Psoas muscle (tissue), 7 donors: ENCODE measurements at regions not wholly inside any gene's neighbourhood (a gene's known extent, or its start where the extent isn't known, plus 50 kb on each side); places are given as distances from the start of the nearest gene placed in this dataset.

Source experiments
- ATAC-seq, 4 donors: fragments of 200-7000 bp; cut with Tn5 transposase; one replicate each; pipeline ENCODE4 v1.9.1; 2020; ENCODE audit warnings: moderate library complexity in 3 of 4, mild to moderate bottlenecking in 2 of 4
- DNase-seq, 2 donors: peaks; one replicate each; pipeline ENCODE4 v3.0.0-alpha.2; 2020
- H3K27ac ChIP-seq: fragments of 200-600 bp; one replicate; pipeline ENCODE4 v1.8.0; 2022
- H3K27me3 ChIP-seq, 3 donors: fragments of 200-600 bp in 1 of 3; one replicate each; pipeline versions ENCODE4 v1.6.1 to v1.8.0; 2013 to 2022; ENCODE audit warnings: low read length in 2 of 3, mild to moderate bottlenecking in 2 of 3, moderate library complexity in 1 of 3; ENCODE audit not compliant: insufficient read depth in 3 of 3
- H3K36me3 ChIP-seq, 2 donors: fragments of 200-600 bp in 1 of 2; one replicate each; pipeline versions ENCODE4 v1.6.1 to v1.8.0; 2013 to 2022; ENCODE audit warnings: low read depth in 1 of 2, mild to moderate bottlenecking in 1 of 2, moderate library complexity in 1 of 2; ENCODE audit not compliant: insufficient read depth in 1 of 2
- H3K4me1 ChIP-seq: fragments of 200-600 bp; one replicate; pipeline ENCODE4 v1.8.0; 2022
- H3K4me3 ChIP-seq: fragments of 200-600 bp; one replicate; pipeline ENCODE4 v1.8.0; 2022; ENCODE audit warnings: mild to moderate bottlenecking
- H3K9me3 ChIP-seq: fragments of 200-600 bp; one replicate; pipeline ENCODE4 v1.8.0; 2022
- CTCF ChIP-seq: fragments of 200-600 bp; IDR thresholded peaks from one replicate; pipeline ENCODE4 v1.8.0; 2022; ENCODE audit warnings: antibody characterized with exemption
- WGBS, 3 donors: extraction: QIAGEN DNeasy Blood & Tissue Kit; methylation state at CpG; one replicate each; pipeline versions ENCODE4 v1.1.6 to v1.1.7; 2013; 5-methylcytosine and 5-hydroxymethylcytosine counted together
- intact Hi-C, 2 donors: fragments of 100-400 bp; cut with DNase I; formaldehyde crosslinking; loops; one replicate each; pipeline versions ENCODE4 v1.11.0 to v1.14.2; 2022
- donor health status: healthy with polysubstance abuse.
- donor health status: DM: no; HTN: no; CAD: no; lungs with moderate emphysema.
- donor health status: Bipolar disorder and iron deficiency.
- donor health status: healthy.
- donor health status: DM: yes; HTN: yes; CAD: no.
- donor health status: DM: no; HTN: no; CAD: no.
- donor health status: DM: yes; HTN: yes; CAD: no.

GRCh38 chr13:105545811-105546210 is 989.7 kb downstream of the EFNB2 start:
- intact Hi-C loops, result no loop called here
- ATAC-seq (no peak), DNase-seq (no peak)
- H3K9me3 ChIP-seq, result no peaks in the 10 kb centered on the region
- TF ChIP-seq CTCF, result no peak
- 37 to 67% (median 44%) methylated on average over 5 of the region's 5 CpGs for WGBS, 3 donors
- no peak overlapping the region for H3K27ac ChIP-seq
- no peaks in the 10 kb centered on the region for H3K36me3 ChIP-seq
- H3K27me3 ChIP-seq, result no peaks in the 10 kb centered on the region
- H3K4me3 ChIP-seq, result no peak overlapping the region
- H3K4me1 ChIP-seq, result no peaks in the 10 kb centered on the region

GRCh38 chr13:105543742-105544141 is 991.7 kb downstream of the EFNB2 start:
- Histone ChIP-seq H3K27ac (no peak overlapping the region), H3K36me3 (no peaks in the 10 kb centered on the region), H3K9me3 (no peaks in the 10 kb centered on the region), H3K4me1 (no peaks in the 10 kb centered on the region), H3K27me3 (no peaks in the 10 kb centered on the region), H3K4me3 (no peak overlapping the region)
- no peak for DNase-seq
- no peak for ATAC-seq
- no peak for TF ChIP-seq CTCF
- intact Hi-C loops, result no loop called here
- 66 to 76% (median 75%) methylated on average over 2 of the region's 2 CpGs for WGBS, 3 donors

DNA sequence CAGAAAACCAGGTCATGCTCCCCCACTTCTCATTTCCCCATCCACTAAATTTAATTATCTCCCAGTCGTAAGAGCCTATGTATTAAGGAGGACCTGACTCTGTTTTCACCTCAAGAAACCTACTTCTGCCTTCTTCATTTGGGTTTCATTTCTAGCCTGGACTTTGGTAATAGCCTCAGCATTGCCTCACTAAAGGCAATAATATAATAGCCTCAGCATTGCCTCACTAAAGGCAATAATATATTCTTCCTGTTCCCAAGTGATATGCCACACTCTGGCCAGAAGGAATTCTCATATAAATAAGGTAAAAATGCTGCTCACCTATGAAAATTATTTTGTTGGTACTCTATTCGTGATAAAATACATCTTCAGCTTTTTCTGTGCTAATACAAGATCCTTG is 993.9 kb downstream of the EFNB2 start:
- no peak for DNase-seq
- Histone ChIP-seq H3K9me3 (no peaks in the 10 kb centered on the region), H3K27me3 (no peaks in the 10 kb centered on the region), H3K4me1 (no peaks in the 10 kb centered on the region), H3K4me3 (no peak overlapping the region), H3K27ac (no peak overlapping the region), H3K36me3 (no peaks in the 10 kb centered on the region)
- TF ChIP-seq CTCF, result no peak
- 85 to 93% (median 89%) methylated on average over 2 of the region's 2 CpGs for WGBS, 3 donors
- ATAC-seq, result no peak
- intact Hi-C loops, result no loop called here

GRCh38 chr13:105538346-105538745 is 997.1 kb downstream of the EFNB2 start:
- ATAC-seq (no peak), DNase-seq (no peak)

More at GRCh38 chr13:105538346-105538745, 997.1 kb downstream of the EFNB2 start:
- intact Hi-C loops, result no loop called here
- H3K9me3 ChIP-seq, result no peaks in the 10 kb centered on the region
- H3K36me3 ChIP-seq, result no peaks in the 10 kb centered on the region
- no peak overlapping the region for H3K4me3 ChIP-seq
- WGBS, 3 donors, result 49 to 62% (median 52%) methylated on average over 4 of the region's 4 CpGs
- no peaks in the 10 kb centered on the region for H3K4me1 ChIP-seq
- H3K27ac ChIP-seq, result no peak overlapping the region
- no peak for TF ChIP-seq CTCF
- H3K27me3 ChIP-seq, result no peaks in the 10 kb centered on the region
